Muscle layer of duodenum (tissue), 2 donors: ENCODE measurements at regions not wholly inside any gene's neighbourhood (a gene's known extent, or its start where the extent isn't known, plus 50 kb on each side); places are given as distances from the start of the nearest gene placed in this dataset.

ENCODE experiments used
- H3K27ac ChIP-seq: one replicate; pipeline ENCODE4 v1.7.0; 2013; ENCODE audit warnings: mild to moderate bottlenecking, low read length
- H3K27me3 ChIP-seq: one replicate; pipeline ENCODE4 v1.7.0; 2013; ENCODE audit warnings: low read depth, mild to moderate bottlenecking, control low read depth, low read length
- H3K36me3 ChIP-seq, 2 donors: one replicate each; pipeline ENCODE4 v1.7.0; 2013; ENCODE audit warnings: low read length in 2 of 2, control low read depth in 1 of 2, mild to moderate bottlenecking in 1 of 2; ENCODE audit not compliant: insufficient read depth in 2 of 2, control insufficient read depth in 1 of 2
- H3K4me1 ChIP-seq, 2 donors: one replicate each; pipeline ENCODE4 v1.7.0; 2013; ENCODE audit warnings: low read length in 2 of 2, mild to moderate bottlenecking in 2 of 2, control low read depth in 1 of 2, moderate library complexity in 1 of 2; ENCODE audit not compliant: insufficient read depth in 2 of 2, control insufficient read depth in 1 of 2
- H3K4me3 ChIP-seq, 2 donors: one replicate each; pipeline ENCODE4 v1.7.0; 2013; ENCODE audit warnings: low read length in 2 of 2, low read depth in 1 of 2, mild to moderate bottlenecking in 1 of 2
- H3K9me3 ChIP-seq, 2 donors: one replicate each; pipeline ENCODE4 v1.7.0; 2013; ENCODE audit warnings: low read length in 2 of 2, control low read depth in 1 of 2, mild to moderate bottlenecking in 1 of 2; ENCODE audit not compliant: control insufficient read depth in 1 of 2
- donor health status: healthy.

- Histone ChIP-seq H3K9me3 (peaks cover 0 to 13% of the 10 kb centered on the region in 2 donors), H3K27me3 (no peaks in the 10 kb centered on the region), H3K27ac (no peak overlapping the region), H3K4me3 (no peak overlapping the region), H3K4me1 (no peaks in the 10 kb centered on the region), H3K36me3 (no peaks in the 10 kb centered on the region)
Measured at GRCh38 chr6:148053796-148054195, 288.8 kb upstream of the SASH1 start.

GRCh38 chr6:148054219-148054618 is 288.4 kb upstream of the SASH1 start:
- Histone ChIP-seq H3K4me3 (no peak overlapping the region), H3K27ac (no peak overlapping the region), H3K4me1 (no peaks in the 10 kb centered on the region)

GRCh38 chr6:148055419-148055818 is 287.2 kb upstream of the SASH1 start:
- Histone ChIP-seq H3K4me1 (no peaks in the 10 kb centered on the region), H3K4me3 (no peak overlapping the region), H3K9me3 (peaks cover 0 to 18% of the 10 kb centered on the region in 2 donors), H3K27me3 (no peaks in the 10 kb centered on the region), H3K27ac (no peak overlapping the region), H3K36me3 (no peaks in the 10 kb centered on the region)

More at GRCh38 chr6:148054219-148054618, 288.4 kb upstream of the SASH1 start:
- no peaks in the 10 kb centered on the region for H3K27me3 ChIP-seq
- no peaks in the 10 kb centered on the region for H3K36me3 ChIP-seq
- peaks cover 0 to 13% of the 10 kb centered on the region in 2 donors for H3K9me3 ChIP-seq

GRCh38 chr6:148059869-148060268 is 282.8 kb upstream of the SASH1 start:
- Histone ChIP-seq H3K4me3 (no peak overlapping the region), H3K27me3 (no peaks in the 10 kb centered on the region), H3K36me3 (no peaks in the 10 kb centered on the region), H3K4me1 (no peaks in the 10 kb centered on the region), H3K9me3 (peaks cover 0 to 15% of the 10 kb centered on the region in 2 donors), H3K27ac (no peak overlapping the region)

- Histone ChIP-seq H3K27ac (no peak overlapping the region), H3K27me3 (no peaks in the 10 kb centered on the region), H3K9me3 (peaks cover 0 to 12% of the 10 kb centered on the region in 2 donors), H3K4me1 (no peaks in the 10 kb centered on the region), H3K36me3 (no peaks in the 10 kb centered on the region), H3K4me3 (no peak overlapping the region)
Measured at GRCh38 chr6:148064406-148065134, 278.1 kb upstream of the SASH1 start.

GRCh38 chr6:148068437-148069061 is 274.1 kb upstream of the SASH1 start:
- Histone ChIP-seq H3K27me3 (no peaks in the 10 kb centered on the region), H3K4me3 (no peak overlapping the region)

GRCh38 chr6:148069256-148069655 is 273.4 kb upstream of the SASH1 start:
- Histone ChIP-seq H3K4me3 (no peak overlapping the region), H3K27ac (no peak overlapping the region), H3K4me1 (no peaks in the 10 kb centered on the region), H3K9me3 (peaks cover 0 to 3% of the 10 kb centered on the region in 2 donors), H3K27me3 (no peaks in the 10 kb centered on the region), H3K36me3 (no peaks in the 10 kb centered on the region)

More at GRCh38 chr6:148068437-148069061, 274.1 kb upstream of the SASH1 start:
- Histone ChIP-seq H3K36me3 (no peaks in the 10 kb centered on the region), H3K27ac (no peak overlapping the region), H3K4me1 (no peaks in the 10 kb centered on the region), H3K9me3 (peaks cover 0 to 3% of the 10 kb centered on the region in 2 donors)

GRCh38 chr6:148074291-148074690 is 268.3 kb upstream of the SASH1 start:
- Histone ChIP-seq H3K27me3 (no peaks in the 10 kb centered on the region), H3K9me3 (peaks cover 0 to 3% of the 10 kb centered on the region in 2 donors), H3K36me3 (no peaks in the 10 kb centered on the region), H3K4me1 (no peaks in the 10 kb centered on the region), H3K4me3 (no peak overlapping the region), H3K27ac (no peak overlapping the region)

- no peaks in the 10 kb centered on the region for H3K36me3 ChIP-seq
- H3K4me1 ChIP-seq: no peaks in the 10 kb centered on the region
- H3K4me3 ChIP-seq: no peak overlapping the region
- H3K27ac ChIP-seq: no peak overlapping the region
- peaks cover 0 to 3% of the 10 kb centered on the region in 2 donors for H3K9me3 ChIP-seq
- no peaks in the 10 kb centered on the region for H3K27me3 ChIP-seq
Measured at GRCh38 chr6:148074738-148075137, 267.9 kb upstream of the SASH1 start.

GRCh38 chr6:148075352-148075751 is 267.3 kb upstream of the SASH1 start:
- Histone ChIP-seq H3K4me3 (no peak overlapping the region), H3K9me3 (peaks cover 0 to 3% of the 10 kb centered on the region in 2 donors), H3K27me3 (no peaks in the 10 kb centered on the region), H3K36me3 (no peaks in the 10 kb centered on the region), H3K27ac (no peak overlapping the region), H3K4me1 (no peaks in the 10 kb centered on the region)

GRCh38 chr6:148076051-148076450 is 266.6 kb upstream of the SASH1 start:
- Histone ChIP-seq H3K27ac (no peak overlapping the region), H3K36me3 (no peaks in the 10 kb centered on the region), H3K4me1 (no peaks in the 10 kb centered on the region), H3K9me3 (peaks cover 0 to 3% of the 10 kb centered on the region in 2 donors), H3K27me3 (no peaks in the 10 kb centered on the region), H3K4me3 (no peak overlapping the region)
